ENCODE measurements at regions not wholly inside any gene's neighbourhood (a gene's known extent, or its start where the extent isn't known, plus 50 kb on each side); places are given as distances from the start of the nearest gene placed in this dataset.

DNA sequence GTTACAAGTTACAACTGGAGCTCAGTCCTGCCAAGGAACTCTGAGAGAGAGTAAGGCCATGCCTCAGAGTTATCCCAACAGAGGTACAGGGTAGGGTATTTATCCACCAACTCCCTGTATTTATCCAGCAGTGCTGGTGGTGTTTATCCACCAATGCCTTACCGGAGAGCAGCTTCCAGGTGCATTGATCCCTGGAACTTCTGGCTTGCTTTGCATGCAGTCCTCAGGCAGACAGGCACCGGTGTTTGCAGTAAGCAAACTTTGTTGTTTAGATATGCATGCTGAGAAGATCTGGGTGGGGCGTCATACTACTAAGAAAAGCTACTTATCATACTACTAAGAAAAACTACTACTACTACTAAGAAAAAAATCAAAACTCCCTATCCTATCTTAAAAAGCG lies 92.4 kb downstream of the CYP26A1 start:
- TF ChIP-seq, protein P1, sequence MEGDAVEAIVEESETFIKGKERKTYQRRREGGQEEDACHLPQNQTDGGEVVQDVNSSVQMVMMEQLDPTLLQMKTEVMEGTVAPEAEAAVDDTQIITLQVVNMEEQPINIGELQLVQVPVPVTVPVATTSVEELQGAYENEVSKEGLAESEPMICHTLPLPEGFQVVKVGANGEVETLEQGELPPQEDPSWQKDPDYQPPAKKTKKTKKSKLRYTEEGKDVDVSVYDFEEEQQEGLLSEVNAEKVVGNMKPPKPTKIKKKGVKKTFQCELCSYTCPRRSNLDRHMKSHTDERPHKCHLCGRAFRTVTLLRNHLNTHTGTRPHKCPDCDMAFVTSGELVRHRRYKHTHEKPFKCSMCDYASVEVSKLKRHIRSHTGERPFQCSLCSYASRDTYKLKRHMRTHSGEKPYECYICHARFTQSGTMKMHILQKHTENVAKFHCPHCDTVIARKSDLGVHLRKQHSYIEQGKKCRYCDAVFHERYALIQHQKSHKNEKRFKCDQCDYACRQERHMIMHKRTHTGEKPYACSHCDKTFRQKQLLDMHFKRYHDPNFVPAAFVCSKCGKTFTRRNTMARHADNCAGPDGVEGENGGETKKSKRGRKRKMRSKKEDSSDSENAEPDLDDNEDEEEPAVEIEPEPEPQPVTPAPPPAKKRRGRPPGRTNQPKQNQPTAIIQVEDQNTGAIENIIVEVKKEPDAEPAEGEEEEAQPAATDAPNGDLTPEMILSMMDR (conservative IDR thresholded peaks at IDR 0.05; ENCODE audit: low read depth, low read length): no peak
- TF ChIP-seq MXI1 (IDR thresholded peaks at IDR 0.05; ENCODE audit: borderline replicate concordance, low read depth, low read length): no peak
- no peak for TF ChIP-seq RAD21 (IDR thresholded peaks at IDR 0.05; ENCODE audit: low read length)
- TF ChIP-seq NFE2L2 (IDR thresholded peaks at IDR 0.05; ENCODE audit: low read depth, low read length): no peak
- no peak for TF ChIP-seq POLR2A (IDR thresholded peaks at IDR 0.05; ENCODE audit: low read depth, low read length)
- TF ChIP-seq CEBPB (IDR thresholded peaks at IDR 0.05; ENCODE audit: low read depth, low read length): no peak

Measured in IMR-90 (cell line).